SK-N-SH (cell line): ENCODE measurements at regions not wholly inside any gene's neighbourhood (a gene's known extent, or its start where the extent isn't known, plus 50 kb on each side); places are given as distances from the start of the nearest gene placed in this dataset.

Experiments used
- CHD2 ChIP-seq: fragments of 150-350 bp; IDR thresholded peaks from 2 replicates; pipeline ENCODE4 v1.6.1; 2018; ENCODE audit warnings: low read length; ENCODE audit not compliant: partially characterized antibody
- EP300 ChIP-seq, 2 experiments: IDR thresholded peaks; 2 replicates each; pipeline versions ENCODE4 v1.4.0 to v1.6.1; 2012; ENCODE audit warnings: borderline replicate concordance in 1 of 2, low read depth in 1 of 2, low read length in 1 of 2
- TF ChIP-seq, protein P1 (sequence below): fragments of 200-600 bp; sonication (generic); IDR thresholded peaks from 2 replicates; pipeline ENCODE4 v1.6.1; 2017; ENCODE audit warnings: antibody characterized with exemption, mild to moderate bottlenecking, moderate library complexity
- TF ChIP-seq, protein P2 (sequence below): IDR thresholded peaks from 2 replicates; pipeline ENCODE4 v1.6.1; 2012; ENCODE audit warnings: mild to moderate bottlenecking, low read depth, low read length, moderate library complexity
- TF ChIP-seq, protein P3 (sequence below): IDR thresholded peaks from 2 replicates; pipeline ENCODE4 v1.4.0; 2012; ENCODE audit warnings: low read depth, borderline replicate concordance

DNA sequence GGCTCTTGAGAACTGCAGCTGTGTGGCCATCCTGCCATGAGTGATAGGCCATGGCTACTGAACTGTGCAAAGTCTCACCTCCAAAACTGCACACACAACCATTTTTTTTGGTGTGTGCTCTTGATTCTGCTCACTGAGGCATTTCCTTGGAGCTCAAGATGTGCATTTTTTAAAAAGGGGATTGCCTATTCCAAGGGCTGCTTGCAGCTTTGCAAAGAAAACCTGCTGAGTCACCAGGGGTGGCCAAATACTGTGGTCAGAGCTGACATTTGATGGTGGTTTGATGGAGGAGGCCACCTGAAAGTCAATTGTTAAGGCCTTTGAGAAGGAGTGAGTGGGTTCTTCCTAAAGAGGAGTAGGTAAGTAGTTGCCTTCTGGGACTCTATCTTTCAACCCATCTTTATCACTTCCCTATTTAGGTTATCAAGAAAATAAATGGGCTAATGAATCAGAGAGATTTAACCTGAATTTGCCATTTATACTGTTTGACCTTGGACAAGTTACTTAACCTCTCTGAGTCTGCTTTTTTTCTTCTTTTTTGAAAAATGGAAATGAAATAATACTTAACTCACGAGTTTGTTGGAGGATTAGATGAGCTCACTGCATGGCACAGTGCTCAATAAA, 87.9 kb downstream of the CHST2 start:
- TF ChIP-seq, protein P1, sequence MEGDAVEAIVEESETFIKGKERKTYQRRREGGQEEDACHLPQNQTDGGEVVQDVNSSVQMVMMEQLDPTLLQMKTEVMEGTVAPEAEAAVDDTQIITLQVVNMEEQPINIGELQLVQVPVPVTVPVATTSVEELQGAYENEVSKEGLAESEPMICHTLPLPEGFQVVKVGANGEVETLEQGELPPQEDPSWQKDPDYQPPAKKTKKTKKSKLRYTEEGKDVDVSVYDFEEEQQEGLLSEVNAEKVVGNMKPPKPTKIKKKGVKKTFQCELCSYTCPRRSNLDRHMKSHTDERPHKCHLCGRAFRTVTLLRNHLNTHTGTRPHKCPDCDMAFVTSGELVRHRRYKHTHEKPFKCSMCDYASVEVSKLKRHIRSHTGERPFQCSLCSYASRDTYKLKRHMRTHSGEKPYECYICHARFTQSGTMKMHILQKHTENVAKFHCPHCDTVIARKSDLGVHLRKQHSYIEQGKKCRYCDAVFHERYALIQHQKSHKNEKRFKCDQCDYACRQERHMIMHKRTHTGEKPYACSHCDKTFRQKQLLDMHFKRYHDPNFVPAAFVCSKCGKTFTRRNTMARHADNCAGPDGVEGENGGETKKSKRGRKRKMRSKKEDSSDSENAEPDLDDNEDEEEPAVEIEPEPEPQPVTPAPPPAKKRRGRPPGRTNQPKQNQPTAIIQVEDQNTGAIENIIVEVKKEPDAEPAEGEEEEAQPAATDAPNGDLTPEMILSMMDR, result no peak
- TF ChIP-seq, protein P2, sequence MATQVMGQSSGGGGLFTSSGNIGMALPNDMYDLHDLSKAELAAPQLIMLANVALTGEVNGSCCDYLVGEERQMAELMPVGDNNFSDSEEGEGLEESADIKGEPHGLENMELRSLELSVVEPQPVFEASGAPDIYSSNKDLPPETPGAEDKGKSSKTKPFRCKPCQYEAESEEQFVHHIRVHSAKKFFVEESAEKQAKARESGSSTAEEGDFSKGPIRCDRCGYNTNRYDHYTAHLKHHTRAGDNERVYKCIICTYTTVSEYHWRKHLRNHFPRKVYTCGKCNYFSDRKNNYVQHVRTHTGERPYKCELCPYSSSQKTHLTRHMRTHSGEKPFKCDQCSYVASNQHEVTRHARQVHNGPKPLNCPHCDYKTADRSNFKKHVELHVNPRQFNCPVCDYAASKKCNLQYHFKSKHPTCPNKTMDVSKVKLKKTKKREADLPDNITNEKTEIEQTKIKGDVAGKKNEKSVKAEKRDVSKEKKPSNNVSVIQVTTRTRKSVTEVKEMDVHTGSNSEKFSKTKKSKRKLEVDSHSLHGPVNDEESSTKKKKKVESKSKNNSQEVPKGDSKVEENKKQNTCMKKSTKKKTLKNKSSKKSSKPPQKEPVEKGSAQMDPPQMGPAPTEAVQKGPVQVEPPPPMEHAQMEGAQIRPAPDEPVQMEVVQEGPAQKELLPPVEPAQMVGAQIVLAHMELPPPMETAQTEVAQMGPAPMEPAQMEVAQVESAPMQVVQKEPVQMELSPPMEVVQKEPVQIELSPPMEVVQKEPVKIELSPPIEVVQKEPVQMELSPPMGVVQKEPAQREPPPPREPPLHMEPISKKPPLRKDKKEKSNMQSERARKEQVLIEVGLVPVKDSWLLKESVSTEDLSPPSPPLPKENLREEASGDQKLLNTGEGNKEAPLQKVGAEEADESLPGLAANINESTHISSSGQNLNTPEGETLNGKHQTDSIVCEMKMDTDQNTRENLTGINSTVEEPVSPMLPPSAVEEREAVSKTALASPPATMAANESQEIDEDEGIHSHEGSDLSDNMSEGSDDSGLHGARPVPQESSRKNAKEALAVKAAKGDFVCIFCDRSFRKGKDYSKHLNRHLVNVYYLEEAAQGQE, result no peak
- TF ChIP-seq, protein P3, sequence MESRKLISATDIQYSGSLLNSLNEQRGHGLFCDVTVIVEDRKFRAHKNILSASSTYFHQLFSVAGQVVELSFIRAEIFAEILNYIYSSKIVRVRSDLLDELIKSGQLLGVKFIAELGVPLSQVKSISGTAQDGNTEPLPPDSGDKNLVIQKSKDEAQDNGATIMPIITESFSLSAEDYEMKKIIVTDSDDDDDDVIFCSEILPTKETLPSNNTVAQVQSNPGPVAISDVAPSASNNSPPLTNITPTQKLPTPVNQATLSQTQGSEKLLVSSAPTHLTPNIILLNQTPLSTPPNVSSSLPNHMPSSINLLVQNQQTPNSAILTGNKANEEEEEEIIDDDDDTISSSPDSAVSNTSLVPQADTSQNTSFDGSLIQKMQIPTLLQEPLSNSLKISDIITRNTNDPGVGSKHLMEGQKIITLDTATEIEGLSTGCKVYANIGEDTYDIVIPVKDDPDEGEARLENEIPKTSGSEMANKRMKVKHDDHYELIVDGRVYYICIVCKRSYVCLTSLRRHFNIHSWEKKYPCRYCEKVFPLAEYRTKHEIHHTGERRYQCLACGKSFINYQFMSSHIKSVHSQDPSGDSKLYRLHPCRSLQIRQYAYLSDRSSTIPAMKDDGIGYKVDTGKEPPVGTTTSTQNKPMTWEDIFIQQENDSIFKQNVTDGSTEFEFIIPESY, result no peak
- TF ChIP-seq EP300 (IDR thresholded peaks at IDR 0.05; ENCODE audit: borderline replicate concordance in 1 of 2, low read depth in 1 of 2, low read length in 1 of 2) (no peak), CHD2 (no peak)
